ENCODE measurements at regions not wholly inside any gene's neighbourhood (a gene's known extent, or its start where the extent isn't known, plus 50 kb on each side); places are given as distances from the start of the nearest gene placed in this dataset.

- TF ChIP-seq, protein P1, sequence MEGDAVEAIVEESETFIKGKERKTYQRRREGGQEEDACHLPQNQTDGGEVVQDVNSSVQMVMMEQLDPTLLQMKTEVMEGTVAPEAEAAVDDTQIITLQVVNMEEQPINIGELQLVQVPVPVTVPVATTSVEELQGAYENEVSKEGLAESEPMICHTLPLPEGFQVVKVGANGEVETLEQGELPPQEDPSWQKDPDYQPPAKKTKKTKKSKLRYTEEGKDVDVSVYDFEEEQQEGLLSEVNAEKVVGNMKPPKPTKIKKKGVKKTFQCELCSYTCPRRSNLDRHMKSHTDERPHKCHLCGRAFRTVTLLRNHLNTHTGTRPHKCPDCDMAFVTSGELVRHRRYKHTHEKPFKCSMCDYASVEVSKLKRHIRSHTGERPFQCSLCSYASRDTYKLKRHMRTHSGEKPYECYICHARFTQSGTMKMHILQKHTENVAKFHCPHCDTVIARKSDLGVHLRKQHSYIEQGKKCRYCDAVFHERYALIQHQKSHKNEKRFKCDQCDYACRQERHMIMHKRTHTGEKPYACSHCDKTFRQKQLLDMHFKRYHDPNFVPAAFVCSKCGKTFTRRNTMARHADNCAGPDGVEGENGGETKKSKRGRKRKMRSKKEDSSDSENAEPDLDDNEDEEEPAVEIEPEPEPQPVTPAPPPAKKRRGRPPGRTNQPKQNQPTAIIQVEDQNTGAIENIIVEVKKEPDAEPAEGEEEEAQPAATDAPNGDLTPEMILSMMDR (IDR thresholded peaks at IDR 0.05; ENCODE audit: poor library complexity, severe bottlenecking) = no peak
- TF ChIP-seq, protein P2, sequence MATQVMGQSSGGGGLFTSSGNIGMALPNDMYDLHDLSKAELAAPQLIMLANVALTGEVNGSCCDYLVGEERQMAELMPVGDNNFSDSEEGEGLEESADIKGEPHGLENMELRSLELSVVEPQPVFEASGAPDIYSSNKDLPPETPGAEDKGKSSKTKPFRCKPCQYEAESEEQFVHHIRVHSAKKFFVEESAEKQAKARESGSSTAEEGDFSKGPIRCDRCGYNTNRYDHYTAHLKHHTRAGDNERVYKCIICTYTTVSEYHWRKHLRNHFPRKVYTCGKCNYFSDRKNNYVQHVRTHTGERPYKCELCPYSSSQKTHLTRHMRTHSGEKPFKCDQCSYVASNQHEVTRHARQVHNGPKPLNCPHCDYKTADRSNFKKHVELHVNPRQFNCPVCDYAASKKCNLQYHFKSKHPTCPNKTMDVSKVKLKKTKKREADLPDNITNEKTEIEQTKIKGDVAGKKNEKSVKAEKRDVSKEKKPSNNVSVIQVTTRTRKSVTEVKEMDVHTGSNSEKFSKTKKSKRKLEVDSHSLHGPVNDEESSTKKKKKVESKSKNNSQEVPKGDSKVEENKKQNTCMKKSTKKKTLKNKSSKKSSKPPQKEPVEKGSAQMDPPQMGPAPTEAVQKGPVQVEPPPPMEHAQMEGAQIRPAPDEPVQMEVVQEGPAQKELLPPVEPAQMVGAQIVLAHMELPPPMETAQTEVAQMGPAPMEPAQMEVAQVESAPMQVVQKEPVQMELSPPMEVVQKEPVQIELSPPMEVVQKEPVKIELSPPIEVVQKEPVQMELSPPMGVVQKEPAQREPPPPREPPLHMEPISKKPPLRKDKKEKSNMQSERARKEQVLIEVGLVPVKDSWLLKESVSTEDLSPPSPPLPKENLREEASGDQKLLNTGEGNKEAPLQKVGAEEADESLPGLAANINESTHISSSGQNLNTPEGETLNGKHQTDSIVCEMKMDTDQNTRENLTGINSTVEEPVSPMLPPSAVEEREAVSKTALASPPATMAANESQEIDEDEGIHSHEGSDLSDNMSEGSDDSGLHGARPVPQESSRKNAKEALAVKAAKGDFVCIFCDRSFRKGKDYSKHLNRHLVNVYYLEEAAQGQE (IDR thresholded peaks at IDR 0.05; ENCODE audit: borderline replicate concordance) = no peak
These were observed 87.9 kb upstream of the SPRY1 start for GRCh38 chr4:123308667-123309066.
